Pancreas (tissue), 10 donors: ENCODE measurements at regions not wholly inside any gene's neighbourhood (a gene's known extent, or its start where the extent isn't known, plus 50 kb on each side); places are given as distances from the start of the nearest gene placed in this dataset.

ENCODE experiments used
- ATAC-seq, 4 donors: fragments of 200-7000 bp; cut with Tn5 transposase; one replicate each; pipeline versions ENCODE4 v1.8.0 to v1.9.1; 2020; ENCODE audit warnings: mild to moderate bottlenecking in 4 of 4, moderate library complexity in 4 of 4
- DNase-seq, 6 donors: peaks; one replicate each; pipeline ENCODE4 v3.0.0-alpha.2; 2020
- FAIRE-seq: peaks from 2 replicates; lab custom pipeline; 2012; peaks lifted over from hg19 to GRCh38; lab: Jason Lieb, UNC
- H3K27ac ChIP-seq, 4 donors: fragments of 200-600 bp; sonication (generic); 1 replicate in 3 of 4; 2 replicates in 1 of 4; pipeline versions ENCODE4 v1.5.0 to v1.8.0; 2020
- H3K27me3 ChIP-seq, 4 donors: fragments of 200-600 bp; one replicate each; pipeline ENCODE4 v1.8.0; 2021
- H3K36me3 ChIP-seq, 3 donors: fragments of 200-600 bp; sonication (generic) in 1 of 3; one replicate each; pipeline versions ENCODE4 v1.5.0 to v1.8.0; 2020 to 2021
- H3K4me1 ChIP-seq, 3 donors: fragments of 200-600 bp; one replicate each; pipeline ENCODE4 v1.8.0; 2021
- H3K4me3 ChIP-seq, 4 donors: fragments of 200-600 bp; sonication (generic) in 2 of 4; one replicate each; pipeline versions ENCODE4 v1.5.0 to v1.8.0; 2020 to 2021
- H3K9me3 ChIP-seq, 4 donors: fragments of 200-600 bp; one replicate each; pipeline ENCODE4 v1.8.0; 2021
- CTCF ChIP-seq, 4 donors: fragments of 200-600 bp; sonication (generic) in 3 of 4; IDR thresholded peaks; one replicate each; pipeline versions ENCODE4 v1.5.0 to v1.8.0; 2021; ENCODE audit warnings: antibody characterized with exemption in 4 of 4
- WGBS, 2 donors: extraction: QIAGEN DNeasy Blood & Tissue Kit; methylation state at CpG; one replicate each; pipeline ENCODE4 v1.1.7; 2013; 5-methylcytosine and 5-hydroxymethylcytosine counted together
- intact Hi-C, 3 donors: fragments of 100-400 bp; cut with DNase I; formaldehyde crosslinking; loops; one replicate each; pipeline versions ENCODE4 v1.11.1 to v1.14.2; 2022
- donor health status: healthy with polysubstance abuse.
- donor health status: DM: no; HTN: no; CAD: no; lungs with moderate emphysema.
- donor health status: DM: no; HTN: no; CAD: no.
- donor health status: control.
- donor health status: control.
- donor health status: Bipolar disorder and iron deficiency.
- donor health status: DM: yes; HTN: yes; CAD: no.
- donor health status: DM: no; HTN: no; CAD: no.
- donor health status: DM: no; HTN: no; CAD: no.
- donor health status: DM: yes; HTN: yes; CAD: no.

DNA sequence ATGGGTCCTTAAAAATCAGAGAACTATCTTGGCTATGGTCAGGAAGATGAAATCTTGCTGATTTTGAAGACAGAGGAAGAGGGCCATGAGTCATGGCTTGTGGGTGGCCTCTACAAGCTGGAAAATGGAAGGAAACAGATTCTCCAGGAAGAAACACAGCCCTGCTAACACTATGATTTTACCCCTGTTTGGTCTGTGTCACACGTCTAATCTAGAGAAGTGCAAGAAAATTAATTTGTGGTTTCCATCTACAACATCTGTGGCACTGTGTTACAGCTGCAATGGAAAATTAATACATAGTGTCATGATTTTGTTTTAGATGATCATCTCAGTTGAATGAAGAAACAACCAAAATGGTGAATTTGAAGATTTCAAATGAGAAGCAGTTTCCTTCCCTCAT is 288.7 kb upstream of the NRIP1 start:
- DNase-seq (no peak), FAIRE-seq (no peak), ATAC-seq (no peak)
- H3K4me1 ChIP-seq = no peaks in the 10 kb centered on the region
- 82 to 85% methylated on average over 1 of the region's 1 CpG for WGBS, 2 donors
- intact Hi-C loops = no loop called here
- H3K27ac ChIP-seq = no peak overlapping the region
- no peak for TF ChIP-seq CTCF (IDR thresholded peaks at IDR 0.05)
- no peaks in the 10 kb centered on the region for H3K36me3 ChIP-seq
- H3K27me3 ChIP-seq = no peaks in the 10 kb centered on the region
- H3K4me3 ChIP-seq = no peak overlapping the region
- no peaks in the 10 kb centered on the region for H3K9me3 ChIP-seq

DNA sequence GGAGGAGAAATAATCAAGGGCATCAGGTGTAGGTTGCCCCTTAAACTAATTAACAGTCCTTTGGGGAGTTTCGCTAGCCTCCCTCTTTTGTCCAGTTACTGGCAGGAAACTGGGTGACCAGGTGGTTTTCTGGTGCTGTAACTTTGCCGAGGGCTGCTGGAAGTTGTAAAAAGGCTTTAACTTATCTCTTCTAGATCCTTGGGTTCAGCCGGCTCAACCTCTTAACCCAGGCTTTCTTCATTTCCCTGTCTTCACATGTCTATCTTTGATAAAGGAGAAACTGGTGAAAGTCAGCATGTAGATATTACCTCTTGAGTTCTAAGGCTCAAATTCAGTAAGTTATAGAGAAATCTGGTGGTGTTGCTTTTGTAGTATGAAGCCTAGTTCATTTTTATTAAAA is 289.7 kb upstream of the NRIP1 start:
- ATAC-seq (no peak), DNase-seq (no peak), FAIRE-seq (no peak)
- no peak for TF ChIP-seq CTCF (IDR thresholded peaks at IDR 0.05)
- intact Hi-C loops = no loop called here
- no peaks in the 10 kb centered on the region for H3K9me3 ChIP-seq
- H3K27ac ChIP-seq = no peak overlapping the region
- no peaks in the 10 kb centered on the region for H3K36me3 ChIP-seq
- H3K4me3 ChIP-seq = no peak overlapping the region
- WGBS, 2 donors = 69 to 88% methylated on average over 3 of the region's 3 CpGs
- H3K4me1 ChIP-seq = no peaks in the 10 kb centered on the region
- no peaks in the 10 kb centered on the region for H3K27me3 ChIP-seq

DNA sequence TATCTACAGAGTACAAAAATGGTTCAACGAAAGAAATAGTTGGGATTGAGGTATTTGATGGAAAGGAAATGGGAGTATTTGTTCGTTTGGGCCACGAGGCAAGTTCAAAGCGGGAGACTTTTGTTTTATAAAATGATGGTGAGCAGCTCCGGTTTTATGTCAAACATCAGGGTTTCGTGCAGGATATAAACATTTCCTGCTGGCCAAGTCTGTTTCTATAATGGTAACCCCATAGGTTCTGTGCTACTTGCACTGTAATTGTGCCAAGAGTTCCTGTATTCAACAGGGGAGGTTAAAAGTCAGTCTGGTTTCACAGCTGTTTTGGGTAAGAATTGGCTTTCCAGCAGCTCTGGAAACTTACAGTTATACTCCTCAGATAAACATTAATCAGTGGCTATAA is 290.3 kb upstream of the NRIP1 start:
- TF ChIP-seq CTCF (IDR thresholded peaks at IDR 0.05) = no peak
- no peak for ATAC-seq
- DNase-seq = no peak
- intact Hi-C loops = no loop called here
- no peak overlapping the region for H3K4me3 ChIP-seq
- H3K27ac ChIP-seq = no peak overlapping the region
- WGBS, 2 donors = 74 to 88% methylated on average over 6 of the region's 6 CpGs
- no peaks in the 10 kb centered on the region for H3K27me3 ChIP-seq
- no peaks in the 10 kb centered on the region for H3K36me3 ChIP-seq
- no peak for FAIRE-seq
- H3K4me1 ChIP-seq = no peaks in the 10 kb centered on the region
- no peaks in the 10 kb centered on the region for H3K9me3 ChIP-seq

- H3K36me3 ChIP-seq = no peaks in the 10 kb centered on the region
- FAIRE-seq (no peak), ATAC-seq (no peak), DNase-seq (no peak)
- WGBS, 2 donors = 71 to 73% methylated on average over 4 of the region's 4 CpGs
- no peak for TF ChIP-seq CTCF (IDR thresholded peaks at IDR 0.05)
- no peak overlapping the region for H3K27ac ChIP-seq
- H3K4me3 ChIP-seq = no peak overlapping the region
- H3K4me1 ChIP-seq = no peaks in the 10 kb centered on the region
- no peaks in the 10 kb centered on the region for H3K9me3 ChIP-seq
- intact Hi-C loops = no loop called here
- no peaks in the 10 kb centered on the region for H3K27me3 ChIP-seq
Measured at GRCh38 chr21:15359251-15359650, 294.5 kb upstream of the NRIP1 start.

- FAIRE-seq (no peak), DNase-seq (no peak), ATAC-seq (no peak)
- Histone ChIP-seq H3K4me1 (no peaks in the 10 kb centered on the region), H3K36me3 (no peaks in the 10 kb centered on the region), H3K9me3 (no peaks in the 10 kb centered on the region), H3K27ac (no peak overlapping the region), H3K4me3 (no peak overlapping the region), H3K27me3 (no peaks in the 10 kb centered on the region)
- intact Hi-C loops = no loop called here
- 71 to 79% methylated on average over 4 of the region's 4 CpGs for WGBS, 2 donors
- no peak for TF ChIP-seq CTCF (IDR thresholded peaks at IDR 0.05)
Measured at GRCh38 chr21:15362458-15362857, 297.7 kb upstream of the NRIP1 start.
